HG03354 (cell line): ENCODE measurements at regions not wholly inside any gene's neighbourhood (a gene's known extent, or its start where the extent isn't known, plus 50 kb on each side); places are given as distances from the start of the nearest gene placed in this dataset.

Experiments
- ATAC-seq: cut with Tn5 transposase; IDR thresholded peaks from one replicate; pipeline ENCODE4 v1.9.1; 2021; ENCODE audit warnings: mild to moderate bottlenecking; ENCODE audit not compliant: unreplicated experiment, poor library complexity, severe bottlenecking

- no peak for ATAC-seq
Observed at GRCh38 chr3:98961161-98962155, 60.0 kb upstream of the DCBLD2 start.

- no peak for ATAC-seq
Observed at GRCh38 chr3:98957681-98958080, 56.2 kb upstream of the DCBLD2 start.

GRCh38 chr3:98956008-98956407 is 54.5 kb upstream of the DCBLD2 start:
- ATAC-seq, result no peak

GRCh38 chr3:98954791-98955604 is 53.5 kb upstream of the DCBLD2 start:
- ATAC-seq, result no peak

GRCh38 chr3:98954242-98954641 is 52.7 kb upstream of the DCBLD2 start:
- ATAC-seq, result no peak

GRCh38 chr3:98952404-98952803 is 50.9 kb upstream of the DCBLD2 start:
- ATAC-seq, result no peak
